Vagina (tissue), 2 donors: ENCODE measurements at regions not wholly inside any gene's neighbourhood (a gene's known extent, or its start where the extent isn't known, plus 50 kb on each side); places are given as distances from the start of the nearest gene placed in this dataset.

Experiments used
- CTCF ChIP-seq, 3 experiments: fragments of 450-650 bp in 2 of 3; fragments of 200-600 bp in 1 of 3; sonication (generic) in 1 of 3; IDR thresholded peaks; one replicate each; pipeline ENCODE4 v1.5.1; 2017 to 2019; ENCODE audit warnings: antibody characterized with exemption in 3 of 3, mild to moderate bottlenecking in 2 of 3, moderate library complexity in 2 of 3
- POLR2A ChIP-seq, 2 donors: fragments of 450-650 bp; IDR thresholded peaks; one replicate each; pipeline ENCODE4 v1.6.1; 2017; ENCODE audit warnings: antibody characterized with exemption in 2 of 2, mild to moderate bottlenecking in 2 of 2, moderate library complexity in 2 of 2
- POLR2AphosphoS5 ChIP-seq, 2 donors: sonication (generic); formaldehyde crosslinking; IDR thresholded peaks; one replicate each; pipeline ENCODE4 v1.9.0; 2017; ENCODE audit warnings: antibody characterized with exemption in 2 of 2, mild to moderate bottlenecking in 2 of 2, low read depth in 1 of 2; ENCODE audit not compliant: insufficient read depth in 1 of 2

- no peak for TF ChIP-seq POLR2A (IDR thresholded peaks at IDR 0.05)
- no peak for TF ChIP-seq CTCF (IDR thresholded peaks at IDR 0.05)
- TF ChIP-seq POLR2AphosphoS5 (IDR thresholded peaks at IDR 0.05; ENCODE audit: insufficient read depth in 1 of 2, low read depth in 1 of 2), result no peak
These were observed 772.2 kb upstream of the CHAC2 start for GRCh38 chr2:52995424-52995823.
